ENCODE measurements at regions not wholly inside any gene's neighbourhood (a gene's known extent, or its start where the extent isn't known, plus 50 kb on each side); places are given as distances from the start of the nearest gene placed in this dataset.
A peak's percentile ranks its signal among the peaks of the same experiment; 100 is the strongest.

DNA sequence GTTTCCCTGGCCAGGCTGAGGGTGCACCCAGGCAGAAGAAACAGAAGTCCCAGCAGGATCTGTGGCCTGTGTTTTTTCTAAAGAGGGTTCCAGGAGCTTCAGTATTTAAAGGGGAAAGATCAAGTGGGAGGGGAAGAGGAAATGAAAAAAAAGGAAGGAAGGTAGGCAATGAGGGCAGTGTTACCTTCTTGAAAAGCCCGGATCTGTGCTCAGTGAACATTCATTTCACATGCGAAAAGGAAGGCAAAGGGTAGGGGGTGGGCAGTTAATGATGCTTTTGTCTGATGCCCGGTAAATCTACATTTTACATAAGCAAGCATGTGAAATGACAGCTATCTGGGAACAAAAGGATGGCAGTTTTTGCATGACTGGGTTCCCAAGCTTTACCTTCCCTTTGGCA lies 326.2 kb downstream of the UQCRFS1 start:
- no peak for DNase-seq (ENCODE audit: low read depth in 1 of 2, low spot score in 1 of 2)

DNA sequence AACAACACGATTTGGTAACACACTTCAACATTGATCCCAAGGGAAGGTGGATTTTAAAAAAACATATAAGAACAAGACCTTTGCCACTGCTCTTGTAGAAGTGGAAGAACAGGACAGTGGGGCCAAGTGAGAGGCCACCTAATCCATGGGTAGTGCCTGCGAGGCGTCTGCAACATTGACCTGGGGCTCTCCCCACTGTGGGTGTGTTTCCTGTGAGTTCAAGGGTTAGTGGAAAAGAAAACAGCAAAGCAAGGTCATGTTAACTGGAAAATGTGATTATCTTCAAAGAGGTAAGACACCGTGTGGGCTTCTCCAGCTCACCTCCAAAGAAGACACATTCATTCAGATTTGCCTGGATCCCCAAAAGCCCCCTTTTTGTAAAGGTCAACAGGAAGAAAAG lies 327.0 kb downstream of the UQCRFS1 start:
- no peak for DNase-seq (ENCODE audit: low read depth in 1 of 2, low spot score in 1 of 2)

DNA sequence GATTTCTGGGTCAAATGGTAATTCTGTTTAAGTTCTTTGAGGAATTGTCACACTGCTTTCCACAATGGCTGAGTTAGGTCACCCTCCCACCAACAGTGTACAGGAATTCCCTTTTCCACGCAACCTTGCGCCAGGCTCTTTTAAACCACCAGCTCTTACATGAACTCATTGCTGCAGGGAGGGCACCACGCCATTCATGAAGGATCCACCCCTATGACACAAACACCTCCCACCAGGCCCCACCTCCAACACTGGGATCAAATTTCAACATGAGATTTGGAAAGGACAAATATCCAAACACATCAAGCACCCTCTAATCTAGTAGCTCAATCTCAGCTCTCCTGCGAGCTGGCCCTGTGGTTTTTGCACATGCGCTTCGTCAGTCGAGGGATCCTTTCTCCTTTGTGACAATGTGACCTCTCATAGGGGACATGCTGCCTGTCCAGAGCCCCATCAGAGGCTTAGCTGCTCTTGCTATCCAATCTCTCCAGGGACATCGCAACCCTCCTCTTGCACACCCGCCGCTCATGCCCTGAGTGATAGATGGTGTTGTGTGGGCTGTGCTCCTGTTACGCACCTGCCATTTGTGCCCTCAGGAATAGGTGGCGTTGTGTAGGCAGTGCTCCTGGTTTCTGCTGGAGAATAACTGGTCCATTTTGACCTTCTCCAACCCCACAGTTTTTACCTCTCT lies 328.0 kb downstream of the UQCRFS1 start:
- DNase-seq (ENCODE audit: low read depth in 1 of 2, low spot score in 1 of 2) = no peak

DNA sequence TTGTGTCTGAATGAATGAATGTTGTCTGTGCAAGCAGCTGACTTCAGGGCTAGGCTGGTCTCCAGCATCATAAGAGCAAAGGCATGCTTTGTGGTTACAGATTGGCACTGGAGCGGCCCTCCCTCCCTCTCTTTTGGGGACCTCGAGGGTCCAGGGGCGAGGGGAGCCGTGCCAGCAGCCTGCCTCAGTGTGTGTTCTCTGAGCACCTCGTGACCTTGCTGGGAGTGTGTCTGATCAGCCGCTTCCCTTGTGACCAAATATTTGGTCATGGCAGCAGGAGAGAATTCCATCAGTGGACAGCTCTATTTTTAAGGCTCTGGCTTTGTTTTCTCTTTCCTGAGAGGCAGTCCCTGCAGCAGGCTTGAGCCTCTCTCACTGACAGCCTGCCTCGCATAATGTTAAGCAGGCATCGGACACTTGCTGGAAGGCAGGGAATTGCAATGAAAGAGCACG lies 329.7 kb downstream of the UQCRFS1 start:
- DNase-seq (ENCODE audit: low read depth in 1 of 2, low spot score in 1 of 2) = no peak

DNA sequence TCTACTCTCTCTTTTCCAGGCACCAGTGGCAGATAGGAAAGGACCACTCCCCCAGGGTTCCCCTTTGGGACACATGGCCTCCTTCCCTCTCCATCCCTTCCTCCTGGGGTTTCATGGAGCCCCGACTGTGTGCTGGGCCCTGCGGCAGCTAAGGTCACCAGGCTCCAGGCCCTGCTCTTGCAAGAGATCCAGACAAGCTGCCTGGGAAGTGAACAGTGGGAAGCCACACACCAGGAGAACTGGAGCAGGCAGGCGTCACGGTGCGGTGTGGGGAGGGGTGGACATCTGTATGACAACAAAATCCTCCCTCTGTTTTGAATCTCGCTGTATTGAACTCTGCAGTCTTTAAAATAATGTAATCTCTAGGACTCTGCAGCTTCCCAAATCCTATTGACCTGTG lies 330.1 kb downstream of the UQCRFS1 start:
- no peak for DNase-seq (ENCODE audit: low read depth in 1 of 2, low spot score in 1 of 2)

DNA sequence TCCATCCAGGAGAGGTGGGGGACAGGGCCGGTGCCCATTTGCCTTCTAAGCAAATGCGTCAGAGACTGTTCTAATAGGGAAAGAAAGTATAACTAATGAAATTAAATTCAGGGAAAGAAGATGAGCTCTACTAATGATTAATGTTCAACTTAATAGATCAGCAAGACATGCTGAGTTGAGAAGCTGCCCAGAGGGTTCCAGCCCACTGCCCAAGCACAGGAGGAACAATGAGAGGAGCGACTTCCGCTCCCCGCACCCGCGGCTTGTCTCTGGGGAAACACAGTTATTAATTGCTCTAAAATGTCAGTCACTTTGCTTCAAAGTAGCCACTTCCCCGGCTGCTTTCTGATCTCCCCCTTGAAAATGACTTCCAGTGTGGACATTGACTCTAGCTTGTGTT lies 331.3 kb downstream of the UQCRFS1 start:
- DNase-seq (ENCODE audit: low read depth in 1 of 2, low spot score in 1 of 2) = no peak

DNA sequence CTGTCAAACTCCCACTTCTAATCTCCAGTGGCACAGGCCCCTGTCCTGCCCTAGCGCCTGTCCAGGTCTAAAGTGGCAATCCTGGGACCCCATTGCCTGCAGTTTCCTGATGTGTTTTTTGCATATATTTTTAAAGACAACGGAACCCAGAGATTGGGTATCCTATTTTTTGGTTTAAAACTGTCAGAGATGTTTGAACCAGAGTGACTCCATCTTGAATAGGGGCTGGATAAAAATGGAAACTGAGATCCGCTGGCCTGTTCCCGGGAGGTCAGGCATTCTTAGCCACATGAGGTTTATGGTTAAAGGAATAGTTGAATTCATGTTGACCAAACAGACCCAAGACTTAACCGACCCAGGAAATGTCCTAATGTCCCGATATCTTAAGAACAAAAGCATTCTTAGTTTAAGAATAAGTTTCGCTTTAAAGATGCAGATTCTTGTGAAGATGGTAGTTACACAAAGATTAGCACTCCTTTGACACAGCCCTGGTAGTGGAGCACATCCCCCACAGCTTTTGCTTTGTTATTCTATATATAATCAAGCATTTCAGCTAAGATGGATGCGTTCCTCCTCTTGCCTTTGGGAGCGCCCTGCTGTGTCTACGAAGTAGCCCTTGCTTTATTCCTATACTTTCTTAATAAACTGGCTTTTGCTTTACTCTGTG lies 332.1 kb downstream of the UQCRFS1 start:
- DNase-seq (ENCODE audit: low read depth in 1 of 2, low spot score in 1 of 2) = no peak

DNA sequence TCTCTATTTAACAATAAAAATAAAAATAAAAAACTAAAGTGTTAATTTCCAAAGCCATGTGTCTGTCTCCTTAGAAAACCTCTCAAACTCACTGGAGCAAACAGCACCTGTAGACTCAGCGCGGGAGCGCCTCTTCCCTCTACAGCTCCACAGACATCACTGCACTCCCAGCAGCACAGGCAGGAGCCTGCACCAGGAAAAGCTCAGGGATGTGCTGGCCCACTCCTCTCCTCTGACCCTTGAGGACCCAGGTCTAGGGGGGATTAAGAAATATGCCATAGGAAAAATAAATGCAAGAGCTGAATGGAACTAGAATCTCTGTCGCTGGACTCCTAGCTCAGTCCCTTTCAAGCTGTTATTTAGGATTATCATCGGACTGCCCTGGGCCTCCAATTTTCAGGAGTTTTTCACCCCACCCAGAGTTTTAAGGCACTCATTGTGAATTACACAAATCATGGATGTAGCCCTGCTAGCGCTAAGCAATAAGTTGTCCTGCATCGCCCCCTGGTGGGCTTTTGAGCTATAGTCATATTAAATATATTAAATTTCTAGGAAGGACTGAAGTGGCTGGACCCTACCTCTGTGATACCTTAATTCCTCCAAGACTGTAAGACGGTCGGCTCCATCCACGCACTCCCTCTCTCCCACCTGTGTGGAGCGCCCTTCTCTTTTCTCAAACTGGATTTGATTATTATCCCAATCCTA lies 333.9 kb downstream of the UQCRFS1 start:
- peak; percentile 0 to 12 for DNase-seq (ENCODE audit: low read depth in 1 of 2, low spot score in 1 of 2)

DNA sequence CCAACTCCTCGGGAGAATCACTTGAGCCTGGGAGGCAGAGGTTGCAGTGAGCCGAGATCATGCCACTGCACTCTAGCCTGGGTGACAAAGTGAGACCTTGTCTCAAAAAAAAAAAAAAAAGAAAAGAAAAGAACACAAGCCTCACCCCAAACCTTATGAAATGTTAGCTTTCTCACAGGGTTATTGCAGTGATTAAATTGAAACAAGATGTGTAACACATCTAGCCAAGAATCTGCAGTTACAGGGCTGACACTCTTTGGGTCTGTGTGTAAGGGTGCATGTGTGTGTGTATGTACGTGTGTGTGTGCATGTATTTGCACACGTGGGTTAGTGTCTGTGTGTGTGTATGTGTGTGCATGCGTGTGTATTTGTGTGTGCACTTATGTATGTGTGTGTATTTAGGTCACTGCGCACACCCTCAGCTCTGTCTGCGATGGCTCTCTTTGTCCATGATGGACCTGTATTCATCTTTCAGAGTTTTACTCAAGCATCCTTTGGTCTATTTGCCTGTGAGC lies 336.3 kb downstream of the UQCRFS1 start:
- no peak for DNase-seq (ENCODE audit: low read depth in 1 of 2, low spot score in 1 of 2)

DNA sequence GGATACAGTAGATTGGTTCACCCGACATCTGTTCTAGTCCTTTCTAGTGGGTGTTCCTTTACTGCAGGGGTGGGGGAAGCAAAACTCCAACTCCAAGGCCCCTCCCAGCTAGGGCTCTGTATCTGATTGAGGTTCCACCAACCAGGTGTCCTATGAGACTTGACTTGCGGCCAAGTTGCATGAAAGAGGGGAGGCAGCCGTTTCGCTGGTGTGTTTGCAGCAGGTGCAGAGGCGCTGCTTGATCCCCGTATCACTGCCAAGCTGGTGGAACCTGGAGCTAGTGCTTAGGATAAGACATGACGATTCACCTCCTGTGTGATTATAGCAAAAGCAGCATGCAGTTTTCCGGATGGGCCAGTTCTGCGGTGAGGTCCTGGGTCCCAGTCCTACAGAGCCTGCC lies 338.2 kb downstream of the UQCRFS1 start:
- DNase-seq (ENCODE audit: low read depth in 1 of 2, low spot score in 1 of 2) = no peak

DNA sequence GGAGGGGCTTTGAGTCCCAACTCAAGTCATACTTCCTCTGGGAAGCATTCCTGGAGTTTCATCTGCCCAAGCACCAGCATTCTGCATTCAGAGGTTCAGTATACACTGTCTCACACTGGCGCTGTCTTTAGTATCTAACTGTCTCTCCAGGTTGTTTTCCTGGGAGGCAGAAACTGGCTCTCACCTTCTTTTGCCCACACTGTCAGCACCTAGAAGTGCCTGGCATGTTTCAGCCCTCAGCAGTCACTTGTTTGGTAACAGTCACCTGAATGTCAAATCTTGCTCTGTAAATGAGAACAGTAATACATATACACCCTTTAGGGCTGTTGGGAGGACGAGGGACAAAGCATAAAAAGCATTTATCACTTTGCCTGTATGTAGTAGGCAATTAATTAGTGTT lies 339.6 kb downstream of the UQCRFS1 start:
- no peak for DNase-seq (ENCODE audit: low read depth in 1 of 2, low spot score in 1 of 2)

DNA sequence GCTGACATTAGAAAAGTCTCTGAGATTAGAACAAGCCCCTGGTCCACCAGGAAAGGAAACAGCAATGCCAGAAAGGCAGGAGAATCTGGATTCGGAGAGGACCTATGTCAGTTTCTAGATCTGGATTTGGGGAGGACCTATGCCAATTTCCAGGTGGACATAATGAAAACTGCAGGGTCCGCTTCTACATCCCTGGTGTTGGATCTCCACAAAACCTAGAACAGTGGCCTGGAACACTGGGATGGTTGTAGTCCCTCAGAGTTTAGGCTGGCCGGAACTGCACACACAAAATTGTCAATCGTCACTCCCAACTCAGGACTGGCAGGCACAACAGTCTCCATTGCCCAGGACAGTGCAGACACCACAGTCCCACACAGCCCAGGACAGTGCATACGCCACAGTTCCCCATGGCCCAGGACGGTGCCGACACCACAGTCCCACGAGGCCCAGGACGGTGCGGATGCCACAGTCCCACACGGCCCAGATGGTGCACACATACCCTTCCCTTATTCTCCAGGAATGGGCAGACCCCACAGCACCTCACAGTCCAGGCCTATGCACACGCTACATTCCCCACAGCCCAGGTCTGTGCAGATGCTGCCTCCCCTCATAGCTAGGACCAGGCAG lies 341.7 kb downstream of the UQCRFS1 start:
- DNase-seq (ENCODE audit: low read depth in 1 of 2, low spot score in 1 of 2) = no peak

DNA sequence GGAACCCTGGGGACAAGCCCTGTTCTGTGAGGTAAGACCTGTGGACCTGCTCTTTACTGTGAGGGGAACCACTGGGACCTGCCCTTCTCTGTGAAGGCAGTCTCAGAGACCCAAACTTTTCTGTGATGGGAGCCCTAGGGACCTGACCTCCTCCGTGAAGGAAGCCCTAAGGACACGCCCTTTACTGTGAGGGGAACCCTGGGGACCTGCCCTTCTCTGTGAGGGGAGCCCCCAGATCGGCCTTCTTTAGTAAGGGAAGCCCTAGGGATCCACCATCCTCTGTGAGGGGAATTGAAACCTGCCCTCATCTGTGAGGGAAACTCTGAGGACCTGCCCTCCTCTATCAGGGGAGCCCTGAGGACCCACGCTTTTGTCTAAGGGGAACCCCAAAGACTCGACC lies 343.5 kb downstream of the UQCRFS1 start:
- no peak for DNase-seq (ENCODE audit: low read depth in 1 of 2, low spot score in 1 of 2)

DNA sequence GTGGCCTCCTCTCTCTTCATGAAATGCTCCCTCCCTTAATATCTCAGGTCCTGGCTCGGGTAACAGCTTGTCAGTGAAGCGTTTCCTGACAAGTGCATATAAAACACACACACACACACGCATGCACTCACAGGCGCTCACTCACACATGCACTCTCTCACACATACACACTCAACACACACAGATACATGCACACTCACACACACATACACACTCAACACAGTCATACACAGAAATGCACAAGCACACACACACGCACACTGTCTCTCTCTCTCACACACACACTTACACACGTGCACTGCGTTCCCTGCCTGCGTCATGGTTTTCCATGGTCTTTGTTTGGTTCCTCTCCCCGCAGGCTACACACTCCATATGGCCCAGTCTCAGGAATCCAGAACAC lies 344.1 kb downstream of the UQCRFS1 start:
- no peak for DNase-seq (ENCODE audit: low read depth in 1 of 2, low spot score in 1 of 2)

DNA sequence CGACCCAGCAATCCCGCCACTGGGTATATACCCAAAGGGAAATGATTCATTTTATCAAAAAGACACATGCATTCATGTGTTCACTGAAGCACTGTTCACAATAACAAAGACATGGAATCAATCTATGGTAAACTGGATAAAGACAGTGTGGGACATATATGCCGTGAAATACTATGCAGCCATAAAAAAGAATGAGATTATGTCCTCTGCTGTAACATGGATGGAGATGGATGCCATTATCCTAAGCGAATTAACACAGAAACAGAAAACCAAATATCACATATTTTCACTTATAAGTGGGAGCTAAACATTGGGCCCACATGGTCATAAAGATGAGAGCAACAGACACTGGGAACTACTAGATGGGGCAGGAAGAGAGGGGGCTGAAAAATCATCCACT lies 345.0 kb downstream of the UQCRFS1 start:
- no peak for DNase-seq (ENCODE audit: low read depth in 1 of 2, low spot score in 1 of 2)

DNA sequence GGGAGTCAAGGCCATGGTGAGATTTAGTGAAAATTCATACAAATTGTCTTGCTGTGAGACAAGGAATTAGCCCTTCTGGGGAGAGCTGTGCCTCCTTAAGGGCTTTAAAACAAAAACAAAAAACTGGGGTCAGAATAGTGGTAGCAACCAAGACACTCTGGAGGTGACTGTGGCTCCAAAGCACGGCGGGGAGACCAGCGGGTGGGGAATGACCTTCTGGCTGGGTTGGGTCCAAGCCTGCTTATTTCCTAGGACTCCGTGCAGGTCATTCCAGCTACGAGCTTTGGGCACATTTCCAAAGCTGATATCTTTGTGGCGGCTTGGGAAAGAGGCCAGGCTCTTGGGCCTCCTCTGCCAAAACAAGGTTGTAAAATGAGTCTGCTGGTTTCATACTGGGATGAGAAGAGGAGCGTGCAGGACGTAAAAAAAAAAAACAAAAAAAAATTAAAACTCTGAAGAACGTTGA lies 348.3 kb downstream of the UQCRFS1 start:
- DNase-seq (ENCODE audit: low read depth in 1 of 2, low spot score in 1 of 2) = no peak

DNA sequence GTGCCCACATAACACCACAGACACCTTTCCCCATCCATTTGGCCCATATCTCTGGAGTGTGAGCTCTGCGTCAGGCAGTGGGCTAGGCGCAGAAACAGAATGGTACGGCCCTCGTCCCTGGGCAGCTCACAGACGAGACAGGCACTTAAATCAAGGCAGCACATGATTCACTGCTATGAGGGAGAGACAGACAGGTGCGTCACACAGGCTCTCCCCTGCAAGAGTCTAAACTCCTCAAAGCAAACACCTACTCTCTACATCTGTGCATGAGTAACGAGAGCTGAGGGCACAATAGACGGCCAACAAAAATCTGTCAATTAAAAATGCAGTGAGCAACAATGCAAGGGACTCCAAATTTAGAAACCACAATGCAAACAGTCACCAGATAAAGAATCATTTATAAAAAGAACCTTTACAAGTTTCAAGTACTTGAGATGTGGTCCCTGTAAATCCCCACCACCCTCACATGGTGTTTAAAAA lies 348.9 kb downstream of the UQCRFS1 start:
- DNase-seq (ENCODE audit: low read depth in 1 of 2, low spot score in 1 of 2) = no peak

DNA sequence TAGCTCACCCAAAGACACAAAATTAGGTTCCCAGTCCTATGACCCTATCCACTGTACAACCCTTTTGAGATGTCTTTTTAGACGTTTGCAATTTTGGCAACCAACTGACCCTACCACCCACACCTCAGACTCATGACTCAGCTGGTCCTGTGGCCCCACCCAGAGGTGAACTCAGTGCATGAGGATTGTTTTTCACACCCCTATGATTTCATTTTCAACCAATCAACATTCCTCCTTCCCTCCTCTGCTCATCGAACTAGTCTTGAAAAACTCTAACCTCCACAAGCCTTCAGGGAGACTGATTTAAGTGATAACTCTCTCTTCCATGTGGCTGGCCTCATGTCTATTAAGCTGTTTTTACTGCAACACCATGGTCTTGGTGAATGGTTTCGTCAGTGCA lies 350.7 kb downstream of the UQCRFS1 start:
- DNase-seq (ENCODE audit: low read depth in 1 of 2, low spot score in 1 of 2) = no peak

DNA sequence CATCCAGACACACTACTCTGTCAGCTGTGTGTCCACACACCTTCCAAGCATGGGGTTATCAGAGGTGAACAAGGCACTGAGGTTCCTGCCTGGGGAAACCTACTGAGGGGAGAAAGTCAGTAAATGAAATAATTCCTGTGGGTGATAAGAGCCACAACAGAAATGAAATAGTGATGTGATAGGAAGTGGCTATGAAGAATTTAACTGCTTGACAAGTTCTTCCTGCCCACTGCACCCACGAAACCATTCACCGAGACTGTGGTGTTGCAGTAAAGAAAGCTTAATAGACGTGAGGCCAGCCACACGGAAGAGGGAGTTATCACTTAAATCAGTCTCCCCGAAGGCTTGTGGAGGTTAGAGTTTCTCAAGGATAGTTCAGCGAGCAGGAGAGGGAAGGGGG lies 353.1 kb downstream of the UQCRFS1 start:
- DNase-seq (ENCODE audit: low read depth in 1 of 2, low spot score in 1 of 2) = no peak

DNA sequence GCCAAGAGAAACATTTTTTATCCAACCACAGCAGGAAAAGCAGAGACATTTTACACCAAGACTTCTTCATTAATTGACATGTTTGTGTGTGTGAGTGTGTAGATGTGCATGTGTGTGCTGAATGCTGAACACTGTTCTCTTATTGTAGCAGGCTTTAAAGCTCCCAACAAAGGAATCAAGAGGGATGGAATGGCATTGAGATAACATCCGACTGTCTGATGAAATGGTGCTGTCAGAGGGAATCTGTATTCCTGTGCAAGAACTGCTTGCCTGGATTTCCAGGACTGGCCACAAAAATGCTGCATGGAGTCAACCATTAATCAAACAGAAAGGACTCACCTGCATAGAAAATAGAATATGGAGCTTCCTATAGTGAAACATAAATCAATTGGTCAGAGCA lies 354.0 kb downstream of the UQCRFS1 start:
- DNase-seq (ENCODE audit: low read depth in 1 of 2, low spot score in 1 of 2) = no peak

DNA sequence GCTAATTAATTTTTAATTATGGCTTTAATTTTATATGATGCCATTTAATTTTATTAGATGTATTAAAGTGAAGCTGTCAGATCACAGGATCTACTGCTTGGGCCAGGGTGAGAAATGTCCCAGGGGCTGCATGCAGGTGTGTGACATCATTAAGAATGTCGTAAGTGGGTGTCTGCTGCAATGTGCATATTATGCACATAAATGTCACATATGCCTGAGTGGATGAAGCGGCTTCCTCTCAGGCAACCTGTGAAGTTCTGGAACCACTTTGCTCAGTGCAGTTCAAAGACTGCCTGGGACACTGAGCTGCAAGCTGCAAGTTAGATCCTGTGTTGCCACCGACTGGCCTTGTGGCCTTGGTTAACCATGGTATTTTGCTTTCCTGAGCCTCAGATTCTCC lies 355.0 kb downstream of the UQCRFS1 start:
- DNase-seq (ENCODE audit: low read depth in 1 of 2, low spot score in 1 of 2) = no peak
